Neuronal stem cell (in vitro differentiated cells): ENCODE measurements at regions not wholly inside any gene's neighbourhood (a gene's known extent, or its start where the extent isn't known, plus 50 kb on each side); places are given as distances from the start of the nearest gene placed in this dataset.

Source experiments
- DNase-seq: peaks from one replicate; pipeline ENCODE4 v3.0.0-alpha.2; 2013; ENCODE audit warnings: low spot score
- H2AFZ ChIP-seq: one replicate; pipeline ENCODE4 v1.6.1; 2013; ENCODE audit warnings: mild to moderate bottlenecking, low read length, inconsistent platforms
- H2AK5ac ChIP-seq: 2 replicates; pipeline ENCODE4 v1.6.1; 2013; ENCODE audit warnings: low read depth, mild to moderate bottlenecking, inconsistent platforms, low read length, moderate library complexity, mixed read lengths
- H2BK120ac ChIP-seq: 2 replicates; pipeline ENCODE4 v1.6.1; 2013; ENCODE audit warnings: low read depth, mild to moderate bottlenecking, inconsistent platforms, low read length, moderate library complexity, mixed read lengths
- H2BK12ac ChIP-seq: one replicate; pipeline ENCODE4 v1.6.1; 2013; ENCODE audit warnings: low read length, inconsistent platforms
- H2BK15ac ChIP-seq: 2 replicates; pipeline ENCODE4 v1.6.1; 2013; ENCODE audit warnings: mild to moderate bottlenecking, low read length, inconsistent platforms, mixed read lengths
- H2BK5ac ChIP-seq: one replicate; pipeline ENCODE4 v1.6.1; 2013; ENCODE audit warnings: inconsistent platforms, mild to moderate bottlenecking, low read length, moderate library complexity
- H3K14ac ChIP-seq: one replicate; pipeline ENCODE4 v1.6.1; 2013; ENCODE audit warnings: low read length, inconsistent platforms
- H3K18ac ChIP-seq: 2 replicates; pipeline ENCODE4 v1.6.1; 2013; ENCODE audit warnings: low read length, inconsistent platforms
- H3K23ac ChIP-seq: 2 replicates; pipeline ENCODE4 v1.6.1; 2013; ENCODE audit warnings: low read depth, mild to moderate bottlenecking, mixed read lengths, low read length, inconsistent platforms; ENCODE audit not compliant: poor library complexity
- H3K27ac ChIP-seq: replicated peaks from 3 replicates; pipeline ENCODE4 v1.5.1; 2013; ENCODE audit warnings: low read length, inconsistent platforms
- H3K27me3 ChIP-seq, 3 experiments: 2 replicates each; pipeline ENCODE4 v1.6.1; 2013; ENCODE audit warnings: low read length in 3 of 3, mild to moderate bottlenecking in 2 of 3, inconsistent platforms in 1 of 3, low read depth in 1 of 3, mixed read lengths in 1 of 3, moderate library complexity in 1 of 3; ENCODE audit not compliant: control insufficient read depth in 3 of 3, insufficient read depth in 3 of 3
- H3K36me3 ChIP-seq, 2 donors: replicated peaks in 1 of 2; 2 replicates each; pipeline ENCODE4 v1.6.1; 2013; ENCODE audit warnings: low read length in 2 of 2; ENCODE audit not compliant: control insufficient read depth in 2 of 2, insufficient read depth in 2 of 2
- H3K4ac ChIP-seq: 2 replicates; pipeline ENCODE4 v1.6.1; 2013; ENCODE audit warnings: inconsistent platforms, mild to moderate bottlenecking, low read length, moderate library complexity
- H3K4me1 ChIP-seq, 2 donors: 1 replicate in 1 of 2; 2 replicates in 1 of 2; pipeline ENCODE4 v1.6.1; 2013; ENCODE audit warnings: low read length in 2 of 2, low read depth in 1 of 2; ENCODE audit not compliant: control insufficient read depth in 2 of 2, insufficient read depth in 1 of 2
- H3K4me2 ChIP-seq: one replicate; pipeline ENCODE4 v1.6.1; 2013; ENCODE audit warnings: mild to moderate bottlenecking, low read length, inconsistent platforms; ENCODE audit not compliant: insufficient read depth, poor library complexity, severe bottlenecking
- H3K4me3 ChIP-seq, 2 donors: 2 replicates each; pipeline ENCODE4 v1.5.1; 2013; ENCODE audit warnings: low read length in 2 of 2, mild to moderate bottlenecking in 2 of 2, inconsistent platforms in 1 of 2, moderate library complexity in 1 of 2
- H3K79me1 ChIP-seq: one replicate; pipeline ENCODE4 v1.6.1; 2013; ENCODE audit warnings: low read depth, mild to moderate bottlenecking, inconsistent platforms, low read length, moderate library complexity
- H3K9ac ChIP-seq: one replicate; pipeline ENCODE4 v1.6.1; 2013; ENCODE audit warnings: mild to moderate bottlenecking, low read depth, low read length, inconsistent platforms; ENCODE audit not compliant: poor library complexity
- H3K9me3 ChIP-seq, 2 donors: replicated peaks in 1 of 2; 2 replicates each; pipeline versions ENCODE3 to v1.6.1; 2013; ENCODE audit warnings: low read length in 2 of 2, mild to moderate bottlenecking in 2 of 2, inconsistent platforms in 1 of 2, low read depth in 1 of 2, mixed read lengths in 1 of 2, moderate library complexity in 1 of 2; ENCODE audit not compliant: control insufficient read depth in 2 of 2, insufficient read depth in 1 of 2
- H4K8ac ChIP-seq: one replicate; pipeline ENCODE4 v1.6.1; 2013; ENCODE audit warnings: low read depth, mild to moderate bottlenecking, inconsistent platforms, low read length, moderate library complexity
- H4K91ac ChIP-seq: one replicate; pipeline ENCODE4 v1.6.1; 2013; ENCODE audit warnings: low read length, low read depth, mild to moderate bottlenecking, inconsistent platforms; ENCODE audit not compliant: poor library complexity
- WGBS, 2 donors: extraction: QIAGEN DNeasy Blood & Tissue Kit; methylation state at CpG; one replicate each; pipeline ENCODE4 v1.1.7; 2013; ENCODE audit warnings: missing lambda C conversion rate in 2 of 2, mixed read lengths in 1 of 2; ENCODE audit not compliant: insufficient read length in 2 of 2, insufficient replicate concordance in 1 of 2; ENCODE audit errors: extremely low coverage in 2 of 2; 5-methylcytosine and 5-hydroxymethylcytosine counted together

DNA sequence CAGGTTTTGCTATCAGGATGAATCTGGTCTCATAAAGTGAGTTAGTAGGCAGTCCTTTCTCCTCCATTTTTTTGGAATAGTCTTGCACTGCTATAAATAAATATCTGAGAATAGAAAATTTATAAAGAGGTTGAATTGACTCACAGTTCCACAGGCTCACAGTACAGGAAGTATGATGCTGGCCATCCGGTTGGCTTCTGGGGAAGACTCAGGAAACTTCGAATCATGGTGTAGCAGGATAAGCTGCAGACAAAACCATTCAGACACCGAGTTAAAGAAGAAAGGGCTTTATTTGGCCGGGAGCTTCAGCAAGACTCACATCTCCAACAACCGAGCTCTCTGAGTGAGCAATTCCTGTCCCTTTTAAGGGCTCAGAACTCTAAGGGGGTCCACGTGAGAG lies 348.2 kb downstream of the KCTD8 start:
- Histone ChIP-seq H3K4ac (no peak overlapping the region), H3K4me2 (no peak overlapping the region)

DNA sequence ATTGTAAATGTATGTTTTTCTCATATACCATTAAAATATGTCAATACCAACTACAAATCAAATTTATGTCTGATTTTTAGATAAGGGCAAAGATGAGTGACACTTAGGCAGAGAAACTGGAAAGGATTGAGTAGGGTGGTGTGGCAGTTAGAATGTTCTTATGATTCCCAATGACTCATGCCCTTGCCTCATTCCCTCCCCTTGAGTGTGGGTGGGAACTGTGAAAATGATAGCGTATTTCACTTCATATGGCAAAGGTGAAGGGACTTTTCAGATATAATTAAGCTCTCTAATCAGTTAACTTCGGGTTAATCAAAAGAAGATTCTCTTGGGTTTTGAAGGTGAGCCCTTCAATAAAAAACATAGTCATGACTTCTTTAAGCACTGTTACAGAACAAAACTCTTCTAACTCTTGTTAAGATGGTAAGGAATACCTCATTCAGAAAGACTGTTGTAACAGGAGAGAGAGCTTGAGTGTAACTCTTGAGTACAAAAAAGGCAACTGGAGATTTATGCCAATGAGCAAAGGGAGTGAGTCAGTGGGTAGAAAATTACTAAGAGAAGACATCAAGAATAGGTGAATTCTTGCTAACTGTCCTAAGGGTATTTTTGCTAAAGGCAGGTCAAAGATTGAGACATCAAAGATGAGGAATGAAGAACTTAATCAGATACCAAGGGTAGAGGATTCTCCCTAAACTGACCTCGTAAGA lies 329.5 kb downstream of the KCTD8 start:
- Histone ChIP-seq H2BK120ac (no peak overlapping the region), H3K36me3 (no peaks in the 10 kb centered on the region), H2AFZ (no peak overlapping the region), H3K4me3 (no peak overlapping the region), H2AK5ac (no peak overlapping the region), H4K8ac (no peak overlapping the region), H2BK15ac (no peak overlapping the region), H3K27me3 (no peaks in the 10 kb centered on the region), H3K9ac (no peak overlapping the region), H3K27ac (no peak overlapping the region), H3K4me2 (no peak overlapping the region), H2BK5ac (no peak overlapping the region), H3K9me3 (no peaks in the 10 kb centered on the region), H3K79me1 (no peaks in the 10 kb centered on the region), H3K4ac (no peak overlapping the region), H3K4me1 (no peaks in the 10 kb centered on the region), H2BK12ac (no peak overlapping the region), H3K23ac (no peak overlapping the region), H3K14ac (no peak overlapping the region), H4K91ac (no peak overlapping the region), H3K18ac (no peak overlapping the region)
- DNase-seq = no peak
- no CpG with 5 or more reads among the region's 3 CpGs for WGBS, 2 donors

More for the DNA sequence above, 348.2 kb downstream of the KCTD8 start:
- no peak overlapping the region for H2BK120ac ChIP-seq
- no peaks in the 10 kb centered on the region for H3K4me1 ChIP-seq
- H3K27ac ChIP-seq = no peak overlapping the region
- no peak overlapping the region for H4K8ac ChIP-seq
- no peak overlapping the region for H3K9ac ChIP-seq
- no peak for DNase-seq
- no peak overlapping the region for H2AK5ac ChIP-seq
- no peak overlapping the region for H3K14ac ChIP-seq
- no peak overlapping the region for H2BK5ac ChIP-seq
- H3K4me3 ChIP-seq = no peak overlapping the region
- no peak overlapping the region for H3K18ac ChIP-seq
- peaks cover 3% of the 10 kb centered on the region for H3K79me1 ChIP-seq
- H2BK15ac ChIP-seq = no peak overlapping the region
- H3K23ac ChIP-seq = no peak overlapping the region
- no peak overlapping the region for H4K91ac ChIP-seq
- WGBS, 2 donors = no CpG with 5 or more reads among the region's 6 CpGs
- H3K9me3 ChIP-seq = peaks cover 0 to 2% of the 10 kb centered on the region in 2 donors
- H3K36me3 ChIP-seq = no peaks in the 10 kb centered on the region
- H3K27me3 ChIP-seq = no peaks in the 10 kb centered on the region
- H2BK12ac ChIP-seq = no peak overlapping the region
- H2AFZ ChIP-seq = no peak overlapping the region

DNA sequence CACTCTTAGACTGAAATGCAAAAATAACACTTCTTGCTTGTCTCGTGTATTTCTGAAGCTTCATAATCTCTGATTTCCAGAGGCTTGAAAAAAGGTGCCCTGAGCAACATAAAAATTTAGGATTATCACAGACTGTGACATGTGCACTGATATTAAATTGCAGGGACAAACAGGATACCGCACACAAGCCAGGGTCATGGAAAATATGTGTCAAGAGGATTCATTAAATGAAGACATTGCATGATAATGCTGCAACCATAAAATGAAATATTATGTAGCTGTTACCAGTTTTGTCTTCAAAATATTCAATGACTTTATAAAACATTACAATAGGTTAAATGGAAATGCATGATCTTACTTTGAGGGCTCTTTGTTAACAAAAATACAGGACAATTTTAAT lies 328.0 kb downstream of the KCTD8 start:
- H3K4me1 ChIP-seq = no peaks in the 10 kb centered on the region
- no peaks in the 10 kb centered on the region for H3K27me3 ChIP-seq
- no peaks in the 10 kb centered on the region for H3K79me1 ChIP-seq
- no peak overlapping the region for H4K8ac ChIP-seq
- no peak overlapping the region for H2BK5ac ChIP-seq
- WGBS, 2 donors = no CpG with 5 or more reads among the region's 2 CpGs
- no peak overlapping the region for H2AFZ ChIP-seq
- no peak overlapping the region for H4K91ac ChIP-seq
- H2BK120ac ChIP-seq = no peak overlapping the region
- no peak overlapping the region for H3K18ac ChIP-seq
- H2BK12ac ChIP-seq = no peak overlapping the region
- H3K4me3 ChIP-seq = no peak overlapping the region
- H2AK5ac ChIP-seq = no peak overlapping the region
- H3K27ac ChIP-seq = no peak overlapping the region
- H3K36me3 ChIP-seq = no peaks in the 10 kb centered on the region
- no peak overlapping the region for H3K4ac ChIP-seq
- H3K9ac ChIP-seq = no peak overlapping the region
- H3K23ac ChIP-seq = no peak overlapping the region
- no peak for DNase-seq
- H3K14ac ChIP-seq = no peak overlapping the region
- H3K4me2 ChIP-seq = no peak overlapping the region
- H3K9me3 ChIP-seq = no peaks in the 10 kb centered on the region
- H2BK15ac ChIP-seq = no peak overlapping the region

DNA sequence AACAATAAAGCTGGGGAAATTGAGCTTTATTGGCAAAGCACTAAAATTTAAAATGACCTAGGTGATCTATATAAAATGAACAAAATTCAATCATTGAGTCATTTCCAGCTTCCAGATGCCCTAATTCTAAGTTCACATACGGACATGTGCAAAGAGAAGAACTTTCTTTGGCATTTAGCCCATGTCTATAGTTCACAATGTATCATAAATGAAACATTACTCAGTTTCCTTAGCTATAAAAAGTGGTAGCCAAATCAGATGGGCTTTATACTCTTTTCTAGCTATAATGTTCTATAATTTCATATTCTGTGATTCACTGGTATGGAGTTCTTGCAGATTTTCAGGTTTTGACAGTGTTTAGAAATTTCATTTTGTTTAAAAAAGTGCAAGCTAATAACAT lies 327.4 kb downstream of the KCTD8 start:
- H3K14ac ChIP-seq = no peak overlapping the region
- H3K9ac ChIP-seq = no peak overlapping the region

More for the DNA sequence above, 327.4 kb downstream of the KCTD8 start:
- H3K4ac ChIP-seq = no peak overlapping the region
- H3K27me3 ChIP-seq = no peaks in the 10 kb centered on the region
- no peak overlapping the region for H3K23ac ChIP-seq
- no peak overlapping the region for H3K4me2 ChIP-seq
- no peak overlapping the region for H3K27ac ChIP-seq
- H2BK5ac ChIP-seq = no peak overlapping the region
- H4K8ac ChIP-seq = no peak overlapping the region
- no peak for DNase-seq
- H2AFZ ChIP-seq = no peak overlapping the region
- no peak overlapping the region for H4K91ac ChIP-seq
- no peak overlapping the region for H2BK15ac ChIP-seq
- no CpG with 5 or more reads among the region's 1 CpG for WGBS, 2 donors
- H2BK12ac ChIP-seq = no peak overlapping the region
- H3K9me3 ChIP-seq = no peaks in the 10 kb centered on the region
- no peaks in the 10 kb centered on the region for H3K4me1 ChIP-seq
- H3K4me3 ChIP-seq = no peak overlapping the region
- H3K36me3 ChIP-seq = no peaks in the 10 kb centered on the region
- H3K79me1 ChIP-seq = no peaks in the 10 kb centered on the region
- H2AK5ac ChIP-seq = no peak overlapping the region
- H2BK120ac ChIP-seq = no peak overlapping the region
- H3K18ac ChIP-seq = no peak overlapping the region
